ENCODE measurements at regions not wholly inside any gene's neighbourhood (a gene's known extent, or its start where the extent isn't known, plus 50 kb on each side); places are given as distances from the start of the nearest gene placed in this dataset.

DNA sequence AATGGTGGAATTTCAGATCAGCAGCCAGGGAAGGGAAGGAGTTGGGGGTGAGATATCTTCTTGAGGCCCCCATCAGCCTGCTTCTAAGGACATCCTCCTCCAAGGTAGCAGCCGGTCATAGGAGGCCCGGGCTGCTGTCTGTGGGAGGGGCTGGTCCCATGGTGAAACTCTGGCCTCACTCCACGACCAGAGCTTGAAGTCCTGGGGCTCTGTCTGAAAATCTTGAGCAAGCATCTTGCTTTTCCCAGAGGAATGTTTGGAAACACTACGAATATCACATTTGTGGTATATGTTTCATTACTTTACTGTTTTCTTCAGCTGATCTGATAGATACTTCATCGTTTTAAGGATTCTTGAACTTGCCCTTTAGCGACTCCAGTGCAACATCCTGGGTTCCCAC is 103.7 kb downstream of the CTAGE1 start:
- no peak for DNase-seq (ENCODE audit: extremely low spot score, unreplicated experiment)
- no peaks in the 10 kb centered on the region for H3K9me3 Mint-ChIP-seq (ENCODE audit: unreplicated experiment)

DNA sequence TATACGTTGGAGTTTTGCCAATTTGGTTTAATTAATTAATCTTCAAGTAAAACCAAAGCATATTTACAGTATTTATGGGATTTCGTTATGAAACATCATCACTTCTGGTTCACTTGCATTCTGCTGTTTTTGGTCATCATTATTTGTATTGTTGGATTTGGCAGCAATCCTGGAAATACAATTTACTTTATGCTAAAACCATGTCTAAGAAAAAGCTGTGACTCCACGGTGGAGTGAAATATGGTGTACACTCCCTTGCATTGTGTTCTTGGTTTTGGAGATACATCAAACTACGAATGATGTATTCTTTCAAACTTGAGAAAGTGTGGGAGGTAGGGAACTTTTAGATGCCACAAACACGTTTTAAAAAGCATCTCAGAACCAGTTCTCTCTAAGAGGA is 106.4 kb downstream of the CTAGE1 start:
- Mint-ChIP-seq H3K36me3 (ENCODE audit: unreplicated experiment) (no peaks in the 10 kb centered on the region), H3K27ac (ENCODE audit: unreplicated experiment) (no peak overlapping the region), H3K27me3 (ENCODE audit: unreplicated experiment) (peaks cover 3% of the 10 kb centered on the region), H3K4me3 (ENCODE audit: unreplicated experiment) (no peak overlapping the region), H3K4me1 (ENCODE audit: unreplicated experiment) (peaks cover 9% of the 10 kb centered on the region), H3K9me3 (ENCODE audit: unreplicated experiment) (no peaks in the 10 kb centered on the region)
- no peak for DNase-seq (ENCODE audit: extremely low spot score, unreplicated experiment)
- TF ChIP-seq, protein P1, sequence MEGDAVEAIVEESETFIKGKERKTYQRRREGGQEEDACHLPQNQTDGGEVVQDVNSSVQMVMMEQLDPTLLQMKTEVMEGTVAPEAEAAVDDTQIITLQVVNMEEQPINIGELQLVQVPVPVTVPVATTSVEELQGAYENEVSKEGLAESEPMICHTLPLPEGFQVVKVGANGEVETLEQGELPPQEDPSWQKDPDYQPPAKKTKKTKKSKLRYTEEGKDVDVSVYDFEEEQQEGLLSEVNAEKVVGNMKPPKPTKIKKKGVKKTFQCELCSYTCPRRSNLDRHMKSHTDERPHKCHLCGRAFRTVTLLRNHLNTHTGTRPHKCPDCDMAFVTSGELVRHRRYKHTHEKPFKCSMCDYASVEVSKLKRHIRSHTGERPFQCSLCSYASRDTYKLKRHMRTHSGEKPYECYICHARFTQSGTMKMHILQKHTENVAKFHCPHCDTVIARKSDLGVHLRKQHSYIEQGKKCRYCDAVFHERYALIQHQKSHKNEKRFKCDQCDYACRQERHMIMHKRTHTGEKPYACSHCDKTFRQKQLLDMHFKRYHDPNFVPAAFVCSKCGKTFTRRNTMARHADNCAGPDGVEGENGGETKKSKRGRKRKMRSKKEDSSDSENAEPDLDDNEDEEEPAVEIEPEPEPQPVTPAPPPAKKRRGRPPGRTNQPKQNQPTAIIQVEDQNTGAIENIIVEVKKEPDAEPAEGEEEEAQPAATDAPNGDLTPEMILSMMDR (IDR thresholded peaks at IDR 0.05): no peak

More for the DNA sequence above, 103.7 kb downstream of the CTAGE1 start:
- no peak overlapping the region for H3K4me3 Mint-ChIP-seq (ENCODE audit: unreplicated experiment)
- no peak overlapping the region for H3K27ac Mint-ChIP-seq (ENCODE audit: unreplicated experiment)
- no peaks in the 10 kb centered on the region for H3K36me3 Mint-ChIP-seq (ENCODE audit: unreplicated experiment)
- TF ChIP-seq, protein P1 (IDR thresholded peaks at IDR 0.05): no peak
- H3K27me3 Mint-ChIP-seq (ENCODE audit: unreplicated experiment): peaks cover 6% of the 10 kb centered on the region
- peaks cover 9% of the 10 kb centered on the region for H3K4me1 Mint-ChIP-seq (ENCODE audit: unreplicated experiment)

DNA sequence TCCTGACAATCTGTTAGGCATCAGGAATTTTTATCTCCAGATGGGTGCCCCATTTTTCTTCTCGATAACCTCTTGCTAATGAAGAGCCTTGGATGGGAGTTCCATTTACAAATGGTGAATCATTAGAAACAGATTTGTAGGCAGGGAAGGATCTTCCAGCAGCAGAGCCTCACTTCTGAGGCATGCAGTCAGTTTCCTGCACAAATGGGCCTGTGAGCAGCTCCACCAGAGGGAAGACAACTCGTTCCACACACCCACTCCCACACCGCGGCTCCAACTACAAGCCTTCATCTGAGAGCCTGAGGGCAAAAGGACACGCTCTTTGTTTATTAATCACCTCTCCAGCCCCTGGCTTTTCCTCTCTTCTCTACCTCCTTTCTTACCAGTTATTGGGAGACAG is 108.5 kb downstream of the CTAGE1 start:
- Mint-ChIP-seq H3K9me3 (ENCODE audit: unreplicated experiment) (no peaks in the 10 kb centered on the region), H3K27ac (ENCODE audit: unreplicated experiment) (no peak overlapping the region), H3K4me3 (ENCODE audit: unreplicated experiment) (no peak overlapping the region), H3K27me3 (ENCODE audit: unreplicated experiment) (peaks cover 5% of the 10 kb centered on the region), H3K4me1 (ENCODE audit: unreplicated experiment) (peaks cover 5% of the 10 kb centered on the region), H3K36me3 (ENCODE audit: unreplicated experiment) (no peaks in the 10 kb centered on the region)
- no peak for DNase-seq (ENCODE audit: extremely low spot score, unreplicated experiment)
- TF ChIP-seq, protein P1 (IDR thresholded peaks at IDR 0.05): no peak

DNA sequence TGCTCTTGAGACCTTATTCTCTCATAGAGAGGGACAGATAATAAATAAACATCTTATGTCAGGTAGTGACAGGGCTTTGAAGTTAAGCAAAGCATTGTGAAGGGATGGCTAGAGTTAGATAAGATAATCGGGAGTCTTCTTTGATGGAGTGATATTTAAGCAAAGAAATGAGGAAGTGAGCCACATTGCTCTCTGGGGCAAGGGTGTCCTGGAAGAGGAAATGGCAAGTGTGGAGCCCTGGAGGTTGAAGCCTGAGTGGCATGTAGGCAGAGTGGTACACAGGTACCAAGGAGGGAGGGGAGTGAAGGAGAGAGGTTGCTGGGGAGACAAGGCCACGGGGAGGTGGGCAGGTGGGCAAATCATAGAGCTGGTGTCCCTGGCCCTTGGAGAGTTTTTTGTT is 110.2 kb downstream of the CTAGE1 start:
- Mint-ChIP-seq H3K27me3 (ENCODE audit: unreplicated experiment) (peaks cover 12% of the 10 kb centered on the region), H3K36me3 (ENCODE audit: unreplicated experiment) (no peaks in the 10 kb centered on the region), H3K4me3 (ENCODE audit: unreplicated experiment) (no peak overlapping the region), H3K4me1 (ENCODE audit: unreplicated experiment) (peaks cover 5% of the 10 kb centered on the region), H3K9me3 (ENCODE audit: unreplicated experiment) (no peaks in the 10 kb centered on the region), H3K27ac (ENCODE audit: unreplicated experiment) (no peak overlapping the region)
- no peak for DNase-seq (ENCODE audit: extremely low spot score, unreplicated experiment)
- TF ChIP-seq, protein P1 (IDR thresholded peaks at IDR 0.05): no peak

DNA sequence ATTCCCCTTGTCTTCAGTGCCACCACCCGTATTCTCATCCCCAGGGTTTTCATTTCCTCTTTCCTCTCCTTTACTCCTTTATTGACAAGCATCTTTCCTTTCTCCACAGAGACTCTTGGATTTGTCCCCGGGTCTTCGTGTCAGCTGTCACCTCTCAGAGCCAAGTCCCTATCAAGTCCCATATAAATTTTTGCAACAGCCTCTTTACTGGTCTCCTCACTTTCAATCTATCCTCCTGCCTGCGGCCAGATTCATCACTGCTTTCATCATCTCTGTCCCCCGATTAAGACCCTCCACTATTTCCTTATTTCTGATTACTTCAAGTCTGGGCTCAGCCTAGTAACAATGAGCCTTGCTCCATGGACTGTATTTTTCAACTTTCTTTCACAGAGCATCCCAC is 113.8 kb downstream of the CTAGE1 start:
- TF ChIP-seq, protein P1 (IDR thresholded peaks at IDR 0.05): no peak
- peaks cover 27% of the 10 kb centered on the region for H3K27me3 Mint-ChIP-seq (ENCODE audit: unreplicated experiment)
- no peaks in the 10 kb centered on the region for H3K36me3 Mint-ChIP-seq (ENCODE audit: unreplicated experiment)
- DNase-seq (ENCODE audit: extremely low spot score, unreplicated experiment): no peak
- H3K4me1 Mint-ChIP-seq (ENCODE audit: unreplicated experiment): no peaks in the 10 kb centered on the region
- no peak overlapping the region for H3K4me3 Mint-ChIP-seq (ENCODE audit: unreplicated experiment)
- H3K9me3 Mint-ChIP-seq (ENCODE audit: unreplicated experiment): no peaks in the 10 kb centered on the region
- no peak overlapping the region for H3K27ac Mint-ChIP-seq (ENCODE audit: unreplicated experiment)

Measured in osteocyte (in vitro differentiated cells).